ENCODE measurements at regions not wholly inside any gene's neighbourhood (a gene's known extent, or its start where the extent isn't known, plus 50 kb on each side); places are given as distances from the start of the nearest gene placed in this dataset.

- DNase-seq (ENCODE audit: low read depth in 1 of 2, low spot score in 1 of 2) = no peak
Observed at GRCh38 chr21:17460094-17460493, 52.7 kb upstream of the CXADR start.

GRCh38 chr21:17461014-17461413 lies 51.8 kb upstream of the CXADR start:
- DNase-seq (ENCODE audit: low read depth in 1 of 2, low spot score in 1 of 2) = no peak

- DNase-seq (ENCODE audit: low read depth in 1 of 2, low spot score in 1 of 2) = no peak
Observed at GRCh38 chr21:17461582-17461981, 51.3 kb upstream of the CXADR start.

GRCh38 chr21:17462276-17462981 lies 50.4 kb upstream of the CXADR start:
- no peak for DNase-seq (ENCODE audit: low read depth in 1 of 2, low spot score in 1 of 2)
